Ovary (tissue), 1 donor: ENCODE measurements at regions not wholly inside any gene's neighbourhood (a gene's known extent, or its start where the extent isn't known, plus 50 kb on each side); places are given as distances from the start of the nearest gene placed in this dataset.

Experiments used
- EP300 ChIP-seq: sonication (generic); formaldehyde crosslinking; IDR thresholded peaks from one replicate; pipeline ENCODE4 v1.6.1; 2017; ENCODE audit warnings: antibody characterized with exemption
- POLR2A ChIP-seq: fragments of 450-650 bp; IDR thresholded peaks from one replicate; pipeline ENCODE4 v1.6.1; 2017; ENCODE audit warnings: antibody characterized with exemption, mild to moderate bottlenecking, moderate library complexity

DNA sequence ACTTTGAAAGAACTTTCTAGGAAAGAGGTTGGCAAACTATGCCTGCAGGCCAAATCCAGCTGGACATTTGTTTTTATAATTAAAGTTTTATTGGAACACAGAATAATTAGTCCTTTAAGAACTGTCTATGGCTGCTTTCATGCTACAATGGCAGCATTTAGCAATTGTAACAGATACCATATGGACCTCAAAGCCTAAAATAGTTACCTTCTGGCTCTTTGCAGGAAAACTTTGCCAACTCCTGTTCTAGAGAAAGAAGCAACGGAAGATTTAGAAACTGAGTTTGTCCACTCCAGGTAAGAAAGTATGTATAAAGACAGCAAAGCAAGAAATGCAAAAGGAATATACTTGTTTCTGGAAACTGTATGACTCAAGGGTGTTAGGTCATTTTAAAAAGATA, 281.7 kb upstream of the TRPM3 start:
- TF ChIP-seq EP300 (no peak), POLR2A (no peak)
